Vagina (tissue), 2 donors: ENCODE measurements at regions not wholly inside any gene's neighbourhood (a gene's known extent, or its start where the extent isn't known, plus 50 kb on each side); places are given as distances from the start of the nearest gene placed in this dataset.

Source experiments
- DNase-seq, 2 donors: peaks; one replicate each; pipeline ENCODE4 v3.0.0-alpha.2; 2017; ENCODE audit errors: extremely low spot score in 2 of 2
- H3K27ac ChIP-seq: fragments of 200-600 bp; sonication (generic); one replicate; pipeline ENCODE4 v1.5.1; 2019
- H3K27me3 ChIP-seq: fragments of 200-600 bp; sonication (generic); one replicate; pipeline ENCODE4 v1.5.1; 2019
- H3K36me3 ChIP-seq, 2 donors: fragments of 200-600 bp; sonication (generic); one replicate each; pipeline ENCODE4 v1.5.1; 2017 to 2019
- H3K4me1 ChIP-seq: fragments of 200-600 bp; sonication (generic); one replicate; pipeline ENCODE4 v1.5.1; 2019
- H3K4me3 ChIP-seq, 2 donors: fragments of 200-600 bp; sonication (generic); 1 replicate in 1 of 2; 2 replicates in 1 of 2; pipeline ENCODE4 v1.5.1; 2016 to 2019
- H3K9me3 ChIP-seq: fragments of 200-600 bp; sonication (generic); one replicate; pipeline ENCODE4 v1.5.1; 2019
- CTCF ChIP-seq, 3 experiments: fragments of 450-650 bp in 2 of 3; fragments of 200-600 bp in 1 of 3; sonication (generic) in 1 of 3; IDR thresholded peaks; one replicate each; pipeline ENCODE4 v1.5.1; 2017 to 2019; ENCODE audit warnings: antibody characterized with exemption in 3 of 3, mild to moderate bottlenecking in 2 of 3, moderate library complexity in 2 of 3
- POLR2A ChIP-seq, 2 donors: fragments of 450-650 bp; IDR thresholded peaks; one replicate each; pipeline ENCODE4 v1.6.1; 2017; ENCODE audit warnings: antibody characterized with exemption in 2 of 2, mild to moderate bottlenecking in 2 of 2, moderate library complexity in 2 of 2
- POLR2AphosphoS5 ChIP-seq, 2 donors: sonication (generic); formaldehyde crosslinking; IDR thresholded peaks; one replicate each; pipeline ENCODE4 v1.9.0; 2017; ENCODE audit warnings: antibody characterized with exemption in 2 of 2, mild to moderate bottlenecking in 2 of 2, low read depth in 1 of 2; ENCODE audit not compliant: insufficient read depth in 1 of 2
- intact Hi-C: fragments of 100-400 bp; cut with DNase I; formaldehyde crosslinking; loops from one replicate; pipeline ENCODE4 v1.15.1; 2023

DNA sequence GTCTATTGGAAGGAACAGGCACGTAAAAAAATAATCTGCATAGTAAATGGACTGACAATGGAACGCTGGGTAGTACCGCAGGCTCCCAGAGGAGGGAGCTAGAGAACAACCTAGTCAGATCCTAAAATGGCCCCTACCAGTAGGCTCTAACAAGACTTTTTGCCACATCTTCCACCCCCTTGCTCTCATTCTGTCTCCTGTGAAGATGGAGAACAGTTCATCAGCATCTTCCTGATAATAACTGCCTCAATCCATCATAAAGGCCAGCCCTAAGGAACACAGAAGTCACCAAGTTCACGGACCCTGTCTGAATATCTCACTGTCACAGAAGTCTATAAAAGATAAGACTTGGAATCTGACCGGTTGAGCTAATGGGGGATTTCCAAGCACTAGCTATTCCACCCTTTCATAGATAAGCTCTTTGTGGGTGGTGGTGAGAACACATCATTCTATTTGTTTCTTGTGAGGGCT is 133.4 kb downstream of the SLC1A3 start:
- Histone ChIP-seq H3K4me1 (peaks cover 9% of the 10 kb centered on the region), H3K36me3 (no peaks in the 10 kb centered on the region), H3K4me3 (no peak overlapping the region), H3K9me3 (no peaks in the 10 kb centered on the region), H3K27me3 (no peaks in the 10 kb centered on the region), H3K27ac (no peak overlapping the region)
- DNase-seq: no peak
- intact Hi-C loops: no loop called here
- TF ChIP-seq CTCF (IDR thresholded peaks at IDR 0.05): peak in 2 of 3 experiments; percentile 39 to 40
- TF ChIP-seq POLR2A (IDR thresholded peaks at IDR 0.05): no peak

- intact Hi-C loops: no loop called here
- no peak for TF ChIP-seq POLR2A (IDR thresholded peaks at IDR 0.05)
- no peak for TF ChIP-seq CTCF (IDR thresholded peaks at IDR 0.05)
- no peak for TF ChIP-seq POLR2AphosphoS5 (IDR thresholded peaks at IDR 0.05; ENCODE audit: insufficient read depth in 1 of 2, low read depth in 1 of 2)
- no peak overlapping the region for H3K27ac ChIP-seq
Observed at GRCh38 chr5:36740259-36740898, 134.0 kb downstream of the SLC1A3 start.

GRCh38 chr5:36741128-36741527 is 134.7 kb downstream of the SLC1A3 start:
- Histone ChIP-seq H3K9me3 (no peaks in the 10 kb centered on the region), H3K36me3 (no peaks in the 10 kb centered on the region), H3K4me3 (no peak overlapping the region), H3K27me3 (no peaks in the 10 kb centered on the region), H3K4me1 (peaks cover 19% of the 10 kb centered on the region), H3K27ac (no peak overlapping the region)
- no peak for DNase-seq
- TF ChIP-seq POLR2AphosphoS5 (IDR thresholded peaks at IDR 0.05; ENCODE audit: insufficient read depth in 1 of 2, low read depth in 1 of 2): no peak
- no peak for TF ChIP-seq POLR2A (IDR thresholded peaks at IDR 0.05)
- TF ChIP-seq CTCF (IDR thresholded peaks at IDR 0.05): no peak
- intact Hi-C loops: no loop called here

More at GRCh38 chr5:36740259-36740898, 134.0 kb downstream of the SLC1A3 start:
- Histone ChIP-seq H3K9me3 (no peaks in the 10 kb centered on the region), H3K27me3 (no peaks in the 10 kb centered on the region), H3K4me1 (peaks cover 14% of the 10 kb centered on the region), H3K4me3 (no peak overlapping the region), H3K36me3 (no peaks in the 10 kb centered on the region)
- no peak for DNase-seq

DNA sequence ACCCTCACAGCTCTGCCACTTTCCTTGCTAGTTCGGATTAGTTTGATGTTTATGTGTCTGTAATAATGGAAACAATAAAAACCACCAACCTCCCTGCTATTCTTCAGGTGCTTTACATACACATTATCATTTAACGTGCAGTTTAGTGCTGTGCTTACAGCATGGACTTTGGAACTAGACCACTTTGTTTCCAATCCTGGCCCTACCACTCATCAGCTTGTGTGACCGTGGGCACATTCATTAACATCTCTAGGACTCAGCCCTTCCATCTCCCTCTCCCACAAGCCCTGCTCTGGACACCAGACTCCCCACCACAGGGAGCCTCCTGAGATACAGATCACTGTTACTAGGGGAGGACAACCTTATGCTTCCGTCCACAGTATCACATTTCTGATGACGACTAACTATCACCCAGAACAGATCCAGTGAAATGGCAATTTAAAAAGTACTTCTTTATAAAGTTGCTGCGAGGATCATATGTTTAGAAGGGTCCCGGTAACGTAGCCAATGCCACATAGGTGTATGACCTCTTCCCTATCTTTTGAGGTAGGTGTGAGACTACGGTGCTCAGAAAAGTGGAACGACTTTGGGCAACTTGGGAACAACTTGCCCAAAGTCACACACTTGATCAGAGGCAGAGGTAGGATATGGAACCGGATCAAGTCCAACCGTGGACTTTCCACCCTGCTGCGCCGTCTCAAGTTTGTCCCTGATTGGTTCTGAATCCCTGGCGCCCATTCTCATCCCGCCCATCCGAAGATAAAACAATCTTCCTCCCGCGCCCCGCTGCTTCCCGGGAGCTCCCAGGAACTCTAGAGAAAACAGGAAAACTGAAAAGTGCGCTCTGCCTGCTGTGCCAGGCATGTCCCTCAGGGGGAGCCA is 132.4 kb upstream of the NIPBL start:
- Histone ChIP-seq H3K4me1 (peaks cover 19% of the 10 kb centered on the region), H3K9me3 (no peaks in the 10 kb centered on the region), H3K27me3 (no peaks in the 10 kb centered on the region), H3K27ac (peak overlapping the region; percentile 57), H3K36me3 (no peaks in the 10 kb centered on the region), H3K4me3 (peak overlapping the region; percentile 59 to 65)
- intact Hi-C loops: no loop called here
- TF ChIP-seq POLR2AphosphoS5 (IDR thresholded peaks at IDR 0.05; ENCODE audit: insufficient read depth in 1 of 2, low read depth in 1 of 2) (no peak), POLR2A (IDR thresholded peaks at IDR 0.05) (no peak), CTCF (IDR thresholded peaks at IDR 0.05) (peak in 2 of 3 experiments; percentile 8 to 35)
- no peak for DNase-seq
